Peyer's patch (tissue), 4 donors: ENCODE measurements at regions not wholly inside any gene's neighbourhood (a gene's known extent, or its start where the extent isn't known, plus 50 kb on each side); places are given as distances from the start of the nearest gene placed in this dataset.

Experiments
- POLR2A ChIP-seq, 2 donors: fragments of 450-650 bp; IDR thresholded peaks; one replicate each; pipeline ENCODE4 v1.5.1; 2017; ENCODE audit warnings: antibody characterized with exemption in 2 of 2, mild to moderate bottlenecking in 2 of 2, moderate library complexity in 2 of 2
- TF ChIP-seq, protein P1 (sequence below), 6 experiments: fragments of 450-650 bp in 4 of 6; fragments of 200-600 bp in 2 of 6; sonication (generic) in 1 of 6; IDR thresholded peaks; one replicate each; pipeline ENCODE4 v1.5.1; 2017 to 2019; ENCODE audit warnings: antibody characterized with exemption in 6 of 6, mild to moderate bottlenecking in 3 of 6, moderate library complexity in 1 of 6

GRCh38 chr6:3585320-3585935 lies 128.6 kb upstream of the SLC22A23 start:
- TF ChIP-seq, protein P1, sequence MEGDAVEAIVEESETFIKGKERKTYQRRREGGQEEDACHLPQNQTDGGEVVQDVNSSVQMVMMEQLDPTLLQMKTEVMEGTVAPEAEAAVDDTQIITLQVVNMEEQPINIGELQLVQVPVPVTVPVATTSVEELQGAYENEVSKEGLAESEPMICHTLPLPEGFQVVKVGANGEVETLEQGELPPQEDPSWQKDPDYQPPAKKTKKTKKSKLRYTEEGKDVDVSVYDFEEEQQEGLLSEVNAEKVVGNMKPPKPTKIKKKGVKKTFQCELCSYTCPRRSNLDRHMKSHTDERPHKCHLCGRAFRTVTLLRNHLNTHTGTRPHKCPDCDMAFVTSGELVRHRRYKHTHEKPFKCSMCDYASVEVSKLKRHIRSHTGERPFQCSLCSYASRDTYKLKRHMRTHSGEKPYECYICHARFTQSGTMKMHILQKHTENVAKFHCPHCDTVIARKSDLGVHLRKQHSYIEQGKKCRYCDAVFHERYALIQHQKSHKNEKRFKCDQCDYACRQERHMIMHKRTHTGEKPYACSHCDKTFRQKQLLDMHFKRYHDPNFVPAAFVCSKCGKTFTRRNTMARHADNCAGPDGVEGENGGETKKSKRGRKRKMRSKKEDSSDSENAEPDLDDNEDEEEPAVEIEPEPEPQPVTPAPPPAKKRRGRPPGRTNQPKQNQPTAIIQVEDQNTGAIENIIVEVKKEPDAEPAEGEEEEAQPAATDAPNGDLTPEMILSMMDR (IDR thresholded peaks at IDR 0.05) = no peak
- TF ChIP-seq POLR2A (IDR thresholded peaks at IDR 0.05) = no peak
